Transverse colon (tissue), 4 donors: ENCODE measurements at regions not wholly inside any gene's neighbourhood (a gene's known extent, or its start where the extent isn't known, plus 50 kb on each side); places are given as distances from the start of the nearest gene placed in this dataset.

Experiments used
- DNase-seq: peaks from one replicate; pipeline ENCODE4 v3.0.0-alpha.2; 2019
- H3K27ac ChIP-seq, 4 donors: fragments of 200-600 bp; sonication (generic); 2 replicates each; pipeline ENCODE4 v1.5.1; 2016 to 2018; ENCODE audit warnings: inconsistent platforms in 4 of 4
- H3K27me3 ChIP-seq: fragments of 200-600 bp; sonication (generic); 2 replicates; pipeline ENCODE4 v1.5.1; 2017; ENCODE audit warnings: inconsistent platforms
- H3K36me3 ChIP-seq, 4 donors: fragments of 200-600 bp; sonication (generic); 2 replicates each; pipeline ENCODE4 v1.5.1; 2017 to 2019; ENCODE audit warnings: inconsistent platforms in 4 of 4
- H3K4me1 ChIP-seq, 4 donors: fragments of 200-600 bp; sonication (generic); 2 replicates each; pipeline ENCODE4 v1.5.1; 2017 to 2020; ENCODE audit warnings: inconsistent platforms in 4 of 4
- H3K4me3 ChIP-seq, 4 donors: fragments of 200-600 bp; sonication (generic); 1 replicate in 1 of 4; 2 replicates in 3 of 4; pipeline versions ENCODE4 v1.5.1 to v1.6.1; 2017 to 2019; ENCODE audit warnings: inconsistent platforms in 4 of 4
- H3K9me3 ChIP-seq, 2 donors: fragments of 200-600 bp; sonication (generic); 2 replicates each; pipeline ENCODE4 v1.5.1; 2017 to 2019; ENCODE audit warnings: inconsistent platforms in 2 of 2
- EP300 ChIP-seq: sonication (generic); formaldehyde crosslinking; IDR thresholded peaks from one replicate; pipeline ENCODE4 v1.6.1; 2017; ENCODE audit warnings: antibody characterized with exemption, low read depth
- POLR2A ChIP-seq: fragments of 450-650 bp; IDR thresholded peaks from one replicate; pipeline ENCODE4 v1.6.1; 2016; ENCODE audit warnings: antibody characterized with exemption, mild to moderate bottlenecking, moderate library complexity
- POLR2AphosphoS5 ChIP-seq, 3 donors: sonication (generic); formaldehyde crosslinking; IDR thresholded peaks; one replicate each; pipeline ENCODE4 v1.6.1; 2016; ENCODE audit warnings: antibody characterized with exemption in 3 of 3
- WGBS, 2 donors: methylation state at CpG; one replicate each; pipeline ENCODE4 v1.1.5; 2018; ENCODE audit warnings: low coverage in 1 of 2; 5-methylcytosine and 5-hydroxymethylcytosine counted together
- in situ Hi-C, 4 donors: fragments of 200-750 bp; cut with MboI; loops; one replicate each; pipeline versions ENCODE4 v1.15.0 to v1.15.1; 2017; ENCODE audit warnings: low sequenced_read_pairs in 3 of 4, low pct_ligation_motif_present in 1 of 4, low pct_unique_long_range_greater_than_20kb in 1 of 4
- intact Hi-C: fragments of 100-400 bp; cut with DNase I; formaldehyde crosslinking; loops from one replicate; pipeline ENCODE4 v1.15.1; 2023; ENCODE audit warnings: low total_unique reads
- TF ChIP-seq, protein P1 (sequence below), 5 experiments: fragments of 200-600 bp in 3 of 5; fragments of 450-650 bp in 2 of 5; sonication (generic) in 3 of 5; IDR thresholded peaks; 1 replicate in 2 of 5; 2 replicates in 3 of 5; pipeline ENCODE4 v1.5.1; 2016 to 2017; ENCODE audit warnings: antibody characterized with exemption in 5 of 5, inconsistent platforms in 3 of 5, mild to moderate bottlenecking in 2 of 5, moderate library complexity in 1 of 5

DNA sequence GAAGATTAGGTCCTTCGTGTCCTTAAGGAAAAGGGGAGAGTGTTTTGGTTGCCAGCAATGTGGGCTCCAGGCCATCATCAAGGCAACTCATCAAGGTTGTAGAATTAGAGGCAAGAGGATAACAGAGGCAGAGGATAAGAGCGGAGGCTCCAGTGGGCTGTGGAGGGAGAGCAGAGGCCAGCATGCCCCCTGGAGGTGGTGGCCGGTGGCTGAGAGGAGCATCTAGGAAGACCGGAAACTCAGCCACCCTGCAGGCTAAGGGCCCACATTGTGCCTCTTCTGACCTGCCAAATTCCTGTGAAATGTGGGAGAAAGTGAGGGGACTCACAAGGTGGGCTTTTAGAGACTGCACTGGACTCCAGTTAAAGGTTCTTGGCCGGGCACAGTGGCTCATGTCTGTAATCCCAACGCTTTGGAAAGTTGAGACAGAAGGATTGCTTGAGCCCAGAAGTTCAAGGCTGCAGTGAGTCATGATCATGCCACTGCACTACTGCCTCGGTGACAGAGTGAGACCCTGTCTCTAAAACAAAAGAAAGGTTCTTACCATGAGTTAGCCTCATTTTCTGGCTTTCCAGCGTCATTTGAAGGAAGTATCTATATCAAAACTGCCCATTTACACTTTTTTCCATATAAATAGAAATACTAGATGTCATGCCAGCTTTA, 62.7 kb upstream of the ADORA2B start:
- Histone ChIP-seq H3K9me3 (no peaks in the 10 kb centered on the region), H3K27ac (no peak overlapping the region), H3K27me3 (no peaks in the 10 kb centered on the region), H3K36me3 (no peaks in the 10 kb centered on the region), H3K4me1 (no peaks in the 10 kb centered on the region), H3K4me3 (no peak overlapping the region)
- 78 to 89% methylated on average over 7 to 8 of the region's 8 CpGs for WGBS, 2 donors
- no peak for DNase-seq
- intact Hi-C loops, result no loop called here
- in situ Hi-C loops, result no loop called here
- TF ChIP-seq POLR2AphosphoS5 (IDR thresholded peaks at IDR 0.05) (no peak), EP300 (no peak), POLR2A (no peak)
- TF ChIP-seq, protein P1, sequence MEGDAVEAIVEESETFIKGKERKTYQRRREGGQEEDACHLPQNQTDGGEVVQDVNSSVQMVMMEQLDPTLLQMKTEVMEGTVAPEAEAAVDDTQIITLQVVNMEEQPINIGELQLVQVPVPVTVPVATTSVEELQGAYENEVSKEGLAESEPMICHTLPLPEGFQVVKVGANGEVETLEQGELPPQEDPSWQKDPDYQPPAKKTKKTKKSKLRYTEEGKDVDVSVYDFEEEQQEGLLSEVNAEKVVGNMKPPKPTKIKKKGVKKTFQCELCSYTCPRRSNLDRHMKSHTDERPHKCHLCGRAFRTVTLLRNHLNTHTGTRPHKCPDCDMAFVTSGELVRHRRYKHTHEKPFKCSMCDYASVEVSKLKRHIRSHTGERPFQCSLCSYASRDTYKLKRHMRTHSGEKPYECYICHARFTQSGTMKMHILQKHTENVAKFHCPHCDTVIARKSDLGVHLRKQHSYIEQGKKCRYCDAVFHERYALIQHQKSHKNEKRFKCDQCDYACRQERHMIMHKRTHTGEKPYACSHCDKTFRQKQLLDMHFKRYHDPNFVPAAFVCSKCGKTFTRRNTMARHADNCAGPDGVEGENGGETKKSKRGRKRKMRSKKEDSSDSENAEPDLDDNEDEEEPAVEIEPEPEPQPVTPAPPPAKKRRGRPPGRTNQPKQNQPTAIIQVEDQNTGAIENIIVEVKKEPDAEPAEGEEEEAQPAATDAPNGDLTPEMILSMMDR (IDR thresholded peaks at IDR 0.05), result no peak

DNA sequence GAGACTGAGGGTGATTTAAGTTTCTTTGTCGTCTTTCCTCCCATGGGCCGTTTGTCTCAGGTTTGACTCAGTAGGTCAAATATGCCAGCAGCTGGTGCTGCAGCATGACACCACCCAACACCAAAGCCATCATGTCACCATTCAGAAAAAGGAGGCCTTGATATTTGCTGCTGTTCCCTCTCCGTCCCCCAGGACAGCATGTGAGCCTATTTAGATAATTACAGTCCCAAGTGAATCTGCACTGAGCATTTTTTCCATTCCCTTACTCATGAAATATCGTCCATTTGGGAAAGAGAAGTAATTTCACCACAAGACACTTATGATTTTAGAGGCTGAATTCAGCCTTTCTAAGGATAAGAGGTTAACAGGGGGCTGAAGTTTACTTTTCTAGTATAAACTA, 62.2 kb upstream of the ADORA2B start:
- Histone ChIP-seq H3K4me3 (no peak overlapping the region), H3K27me3 (no peaks in the 10 kb centered on the region), H3K9me3 (no peaks in the 10 kb centered on the region), H3K36me3 (no peaks in the 10 kb centered on the region), H3K27ac (no peak overlapping the region), H3K4me1 (no peaks in the 10 kb centered on the region)
- intact Hi-C loops, result no loop called here
- WGBS, 2 donors, result 80 to 97% methylated on average over 4 of the region's 4 CpGs
- in situ Hi-C loops, result no loop called here
- no peak for TF ChIP-seq POLR2A
- TF ChIP-seq POLR2AphosphoS5 (IDR thresholded peaks at IDR 0.05), result no peak
- TF ChIP-seq, protein P1 (IDR thresholded peaks at IDR 0.05), result no peak
- TF ChIP-seq EP300, result no peak
- no peak for DNase-seq

DNA sequence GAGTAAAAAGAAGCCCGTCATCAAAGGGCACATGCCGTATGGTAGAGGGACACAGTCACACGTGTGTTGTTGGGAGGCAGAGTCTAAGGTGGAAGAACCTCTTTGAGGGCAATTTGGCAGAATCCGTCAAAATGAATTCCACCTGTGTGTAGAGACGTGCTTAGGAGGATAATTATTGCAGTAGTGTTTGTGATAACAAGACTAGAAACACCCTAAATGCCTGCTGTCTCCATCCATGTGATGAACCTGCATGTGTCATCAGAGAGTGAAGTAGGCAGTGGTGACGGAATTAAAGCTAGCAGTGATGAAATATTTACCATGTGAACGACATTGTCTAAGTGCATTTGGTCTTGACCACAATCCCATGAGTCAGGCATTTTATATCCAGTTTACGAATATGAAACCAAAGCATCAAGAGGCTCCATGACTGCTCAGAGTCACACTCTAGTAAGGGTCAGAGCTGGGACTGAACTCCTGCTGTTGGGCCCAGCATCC, 61.3 kb upstream of the ADORA2B start:
- TF ChIP-seq POLR2AphosphoS5 (IDR thresholded peaks at IDR 0.05), result no peak
- no peak for TF ChIP-seq EP300
- TF ChIP-seq, protein P1 (IDR thresholded peaks at IDR 0.05), result no peak
- no peak for TF ChIP-seq POLR2A
- Histone ChIP-seq H3K36me3 (no peaks in the 10 kb centered on the region), H3K9me3 (no peaks in the 10 kb centered on the region), H3K27ac (no peak overlapping the region), H3K27me3 (no peaks in the 10 kb centered on the region), H3K4me1 (no peaks in the 10 kb centered on the region), H3K4me3 (no peak overlapping the region)
- in situ Hi-C loops (no loop called here), intact Hi-C loops (no loop called here)
- 85 to 94% methylated on average over 5 to 8 of the region's 8 CpGs for WGBS, 2 donors
- no peak for DNase-seq

DNA sequence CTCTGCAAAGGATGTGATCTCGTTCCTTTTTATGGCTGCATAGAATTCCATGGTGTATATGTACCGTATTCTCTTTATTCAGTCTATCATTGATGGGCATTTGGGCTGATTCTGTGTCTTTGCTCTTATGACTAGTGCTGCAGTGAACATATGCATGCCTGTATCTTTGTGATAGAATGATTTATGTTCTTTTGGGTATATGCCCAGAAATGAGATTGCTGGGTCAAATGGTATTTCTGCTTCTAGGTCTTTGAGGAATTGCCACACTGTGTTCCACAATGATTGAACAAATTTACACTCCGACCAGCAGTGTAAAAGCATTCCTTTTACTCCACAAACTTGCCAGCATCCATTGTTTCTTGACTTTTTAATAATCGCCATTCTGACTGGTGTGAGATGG, 60.2 kb upstream of the ADORA2B start:
- 91 to 95% methylated on average over 4 of the region's 4 CpGs for WGBS, 2 donors
- intact Hi-C loops (no loop called here), in situ Hi-C loops (no loop called here)
- H3K36me3 ChIP-seq, result no peaks in the 10 kb centered on the region
- H3K4me3 ChIP-seq, result no peak overlapping the region
- H3K27me3 ChIP-seq, result no peaks in the 10 kb centered on the region
- DNase-seq, result no peak
- H3K4me1 ChIP-seq, result no peaks in the 10 kb centered on the region
- no peak overlapping the region for H3K27ac ChIP-seq
- no peak for TF ChIP-seq POLR2A
- no peak for TF ChIP-seq POLR2AphosphoS5 (IDR thresholded peaks at IDR 0.05)
- TF ChIP-seq, protein P1 (IDR thresholded peaks at IDR 0.05), result no peak
- no peak for TF ChIP-seq EP300
- no peaks in the 10 kb centered on the region for H3K9me3 ChIP-seq
